Activated T-cell treated with anti-CD3 and anti-CD28 coated beads, Interleukin-2, amount 50 U/mL, for 4 hours (primary cell): ENCODE measurements at regions not wholly inside any gene's neighbourhood (a gene's known extent, or its start where the extent isn't known, plus 50 kb on each side); places are given as distances from the start of the nearest gene placed in this dataset.
"Not testable (repeated sequence)": the region's sequence is repeated elsewhere in the genome, so short reads cannot be mapped to it uniquely, and the experiment has no call there.

Source experiments
- ATAC-seq, 2 donors: fragments of 200-7000 bp; cut with Tn5 transposase; one replicate each; pipeline ENCODE4 v1.10.0; 2021
- DNase-seq: peaks from one replicate; pipeline ENCODE4 v3.0.0-alpha.2; 2020
- H3K27me3 Mint-ChIP-seq: one replicate; pipeline ENCODE4 v1.8.0; 2021; ENCODE audit warnings: low read depth, mixed read lengths
- H3K36me3 Mint-ChIP-seq: one replicate; pipeline ENCODE4 v1.8.0; 2022; ENCODE audit warnings: mixed read lengths; ENCODE audit not compliant: insufficient read depth
- H3K4me1 Mint-ChIP-seq: one replicate; pipeline ENCODE4 v1.8.0; 2021; ENCODE audit warnings: low read depth, mixed read lengths
- H3K4me3 Mint-ChIP-seq: one replicate; pipeline ENCODE4 v1.8.0; 2021; ENCODE audit warnings: mild to moderate bottlenecking, moderate library complexity, mixed read lengths
- H3K9me3 Mint-ChIP-seq: one replicate; pipeline ENCODE4 v1.8.0; 2021; ENCODE audit warnings: mixed read lengths

DNA sequence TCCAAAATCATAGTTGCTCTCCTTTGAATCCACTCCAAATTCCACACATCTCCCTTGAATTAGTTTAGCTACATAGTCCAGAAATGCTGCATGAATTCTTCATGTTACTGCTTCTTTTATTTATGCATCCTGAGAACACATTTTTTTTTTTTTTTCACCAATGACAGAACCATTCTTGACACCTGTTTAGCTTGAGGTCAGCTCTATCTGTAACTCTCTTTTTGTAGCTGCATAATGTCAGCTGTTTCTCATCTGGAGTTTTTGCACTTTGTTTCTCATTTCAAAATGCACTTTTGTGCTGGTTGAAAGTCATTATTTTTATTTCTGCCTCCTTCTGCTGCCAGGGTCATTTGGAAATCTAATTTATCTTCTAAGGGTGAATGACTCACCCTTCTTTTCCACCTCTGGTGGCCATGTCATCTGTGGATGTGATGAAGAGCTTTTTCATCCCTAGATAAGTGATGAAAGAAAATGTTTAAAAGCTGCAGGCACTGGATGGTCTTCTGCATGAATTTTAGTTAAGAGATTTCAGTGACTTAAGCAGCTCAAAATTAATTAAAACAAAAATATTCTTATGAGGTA is 93.7 kb downstream of the JRKL start:
- Mint-ChIP-seq H3K4me1 (no peaks in the 10 kb centered on the region), H3K4me3 (no peak overlapping the region), H3K36me3 (no peaks in the 10 kb centered on the region), H3K9me3 (no peaks in the 10 kb centered on the region), H3K27me3 (peaks cover 22% of the 10 kb centered on the region)
- ATAC-seq (no peak), DNase-seq (no peak)

DNA sequence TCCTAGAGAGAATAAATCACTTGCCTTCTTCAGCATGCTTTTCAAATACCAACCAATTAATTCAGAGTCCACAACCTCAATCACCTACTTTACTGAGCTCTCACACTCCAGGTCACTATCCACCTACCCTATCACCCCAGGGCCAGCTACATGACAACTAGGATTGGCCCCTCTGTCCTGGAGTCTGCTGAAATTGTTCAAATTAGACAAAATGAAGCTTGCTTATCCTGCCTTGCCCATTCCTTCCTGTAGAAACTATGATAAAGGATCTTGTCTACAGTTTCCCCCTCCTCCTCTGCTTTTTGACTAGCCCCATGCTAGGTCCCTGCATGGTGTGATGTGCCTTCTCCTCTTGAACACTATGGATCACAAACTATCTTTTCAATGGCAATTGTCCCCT is 94.5 kb downstream of the JRKL start:
- H3K4me3 Mint-ChIP-seq = no peak overlapping the region

DNA sequence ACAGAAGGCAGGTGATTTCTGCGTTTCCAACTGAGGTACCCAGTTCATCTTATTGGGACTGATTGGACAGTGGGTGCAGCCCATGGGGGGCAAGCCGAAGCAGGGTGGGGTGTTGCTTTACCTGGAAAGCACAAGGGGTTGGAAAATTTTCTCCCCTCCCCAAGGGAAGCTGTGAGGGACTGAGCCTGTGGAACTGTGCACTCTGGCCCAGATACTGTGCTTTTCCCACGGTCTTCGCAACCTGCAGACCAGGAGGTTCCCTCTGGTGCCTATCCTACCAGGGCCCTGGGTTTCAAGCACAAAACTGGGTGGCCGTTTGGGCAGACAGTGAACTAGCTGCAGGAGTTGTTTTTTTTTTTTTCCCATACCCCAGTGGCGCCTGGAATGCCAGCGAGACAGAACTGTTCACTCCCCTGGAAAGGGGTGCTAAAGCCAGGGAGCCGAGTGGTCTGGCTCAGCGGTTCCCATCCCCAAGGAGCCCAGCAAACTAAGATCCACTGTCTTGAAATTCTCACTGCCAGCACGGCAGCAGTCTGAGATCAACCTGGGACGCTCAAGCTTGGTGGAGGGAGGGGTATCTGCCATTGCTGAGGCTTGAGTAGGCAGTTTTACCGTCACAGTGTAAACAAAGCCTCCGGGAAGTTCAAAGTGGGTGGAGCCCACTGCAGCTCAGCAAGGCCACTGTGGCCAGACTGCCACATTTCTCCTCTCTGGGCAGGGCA is 97.2 kb downstream of the JRKL start:
- H3K4me3 Mint-ChIP-seq = no peak overlapping the region
- H3K27me3 Mint-ChIP-seq = peaks cover 31% of the 10 kb centered on the region
- DNase-seq (no peak), ATAC-seq (no peak)
- H3K36me3 Mint-ChIP-seq = no peaks in the 10 kb centered on the region
- no peaks in the 10 kb centered on the region for H3K4me1 Mint-ChIP-seq
- H3K9me3 Mint-ChIP-seq = no peaks in the 10 kb centered on the region

More for the DNA sequence above, 94.5 kb downstream of the JRKL start:
- DNase-seq = no peak
- no peak for ATAC-seq
- no peaks in the 10 kb centered on the region for H3K9me3 Mint-ChIP-seq
- H3K27me3 Mint-ChIP-seq = peaks cover 26% of the 10 kb centered on the region
- H3K36me3 Mint-ChIP-seq = no peaks in the 10 kb centered on the region
- H3K4me1 Mint-ChIP-seq = no peaks in the 10 kb centered on the region

DNA sequence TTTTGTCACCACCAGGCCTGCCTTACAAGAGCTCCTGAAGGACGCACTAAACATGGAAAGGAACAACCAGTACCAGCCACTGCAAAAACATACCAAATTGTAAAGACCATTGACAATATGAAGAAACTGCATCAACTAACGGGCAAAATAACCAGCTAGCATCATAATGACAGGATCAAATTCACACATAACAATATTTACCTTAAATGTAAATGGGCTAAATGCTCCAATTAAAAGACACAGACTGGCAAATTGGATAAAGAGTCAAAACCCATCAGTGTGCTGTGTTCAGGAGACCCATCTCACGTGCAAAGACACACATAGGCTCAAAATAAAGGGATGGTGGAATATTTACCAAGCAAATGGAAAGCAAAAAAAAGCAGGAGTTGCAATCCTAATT is 99.1 kb downstream of the JRKL start:
- not testable (repeated sequence) for H3K9me3 Mint-ChIP-seq, H3K4me1 Mint-ChIP-seq, DNase-seq, H3K36me3 Mint-ChIP-seq, ATAC-seq, H3K4me3 Mint-ChIP-seq
- H3K27me3 Mint-ChIP-seq = peaks cover 24% of the 10 kb centered on the region

DNA sequence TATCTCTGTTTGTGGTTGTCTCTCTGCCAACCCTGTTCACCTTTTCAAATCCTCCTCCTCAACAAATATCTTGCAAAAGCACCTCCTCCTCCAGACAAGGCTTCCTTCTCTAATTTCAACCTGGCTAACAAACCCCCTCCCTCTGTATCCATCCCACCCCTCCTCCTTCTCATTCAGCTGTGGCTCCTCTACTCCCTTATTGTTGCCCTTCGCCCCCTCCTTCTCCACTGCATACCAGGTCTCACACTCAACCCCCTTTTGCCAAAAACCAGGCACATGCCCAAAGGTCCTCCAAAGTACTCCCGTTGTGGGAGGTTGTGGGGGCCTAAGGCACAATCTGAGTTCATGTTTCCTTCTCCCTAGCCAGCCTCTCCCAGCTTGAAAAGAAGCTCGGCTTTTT is 110.6 kb downstream of the JRKL start:
- H3K4me3 Mint-ChIP-seq = no peak overlapping the region
- no peak for DNase-seq
- no peaks in the 10 kb centered on the region for H3K9me3 Mint-ChIP-seq
- ATAC-seq = no peak
- peaks cover 7% of the 10 kb centered on the region for H3K27me3 Mint-ChIP-seq
- H3K4me1 Mint-ChIP-seq = no peaks in the 10 kb centered on the region
- H3K36me3 Mint-ChIP-seq = no peaks in the 10 kb centered on the region

DNA sequence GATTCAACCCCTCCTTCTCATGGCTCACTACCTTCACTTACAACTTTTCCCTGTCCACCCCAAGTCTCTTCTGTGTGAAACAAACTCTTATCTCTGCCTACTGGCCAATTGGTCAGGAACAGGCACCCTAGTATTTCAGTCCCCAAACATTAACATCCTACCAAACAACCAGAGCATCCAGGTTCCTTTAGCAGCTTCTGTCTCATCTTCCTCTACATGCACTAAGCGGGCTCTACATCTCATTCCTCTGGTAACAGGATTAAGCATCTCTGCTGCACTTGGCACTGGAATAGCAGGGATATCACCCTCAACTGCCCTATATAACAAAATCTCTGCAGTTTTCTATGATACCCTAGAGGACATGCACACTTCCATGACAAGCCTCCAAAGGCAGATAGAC is 116.2 kb downstream of the JRKL start:
- ATAC-seq (no peak), DNase-seq (no peak)
- Mint-ChIP-seq H3K4me3 (no peak overlapping the region), H3K9me3 (no peaks in the 10 kb centered on the region), H3K27me3 (peaks cover 2% of the 10 kb centered on the region), H3K36me3 (no peaks in the 10 kb centered on the region), H3K4me1 (no peaks in the 10 kb centered on the region)

DNA sequence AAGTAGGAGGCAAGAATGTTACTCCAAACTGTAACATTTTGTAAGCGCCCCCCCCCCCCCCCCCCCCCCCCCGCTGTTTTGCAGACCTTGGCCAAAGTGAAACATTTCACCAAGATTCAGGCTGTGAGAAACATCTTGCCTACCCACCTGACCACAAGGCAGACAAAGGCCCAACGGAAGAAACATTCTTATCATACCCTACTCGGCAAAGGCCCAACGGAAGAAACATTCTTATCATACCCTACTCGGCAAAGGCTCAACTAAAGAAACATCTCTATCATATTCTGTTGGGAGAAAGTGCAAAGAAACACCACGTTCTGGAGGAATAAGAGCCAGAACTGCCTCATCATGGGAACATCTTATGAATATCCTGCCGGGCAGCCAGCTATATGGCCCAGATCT is 117.1 kb downstream of the JRKL start:
- Mint-ChIP-seq H3K4me1 (no peaks in the 10 kb centered on the region), H3K9me3 (no peaks in the 10 kb centered on the region), H3K4me3 (no peak overlapping the region), H3K36me3 (no peaks in the 10 kb centered on the region), H3K27me3 (peaks cover 2% of the 10 kb centered on the region)
- DNase-seq = no peak
- ATAC-seq = no peak

DNA sequence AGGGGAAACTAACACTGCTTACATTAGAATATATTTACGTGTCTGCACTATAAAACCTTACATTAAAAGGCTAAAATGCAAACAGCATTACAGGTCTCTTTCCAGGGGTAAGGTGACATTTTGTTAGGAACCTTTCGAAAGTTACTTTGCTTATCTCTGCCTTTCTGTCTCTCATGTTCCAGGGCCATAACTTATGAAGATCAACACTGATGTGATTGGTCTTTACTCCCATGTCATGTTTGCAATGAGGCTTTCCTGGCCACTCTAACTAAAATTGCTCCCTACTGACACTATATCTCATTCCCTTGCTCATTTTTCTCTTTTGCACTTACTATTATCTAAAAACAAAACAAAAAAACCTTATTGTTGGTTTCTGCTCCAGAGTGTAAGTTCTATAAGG is 119.0 kb downstream of the JRKL start:
- H3K27me3 Mint-ChIP-seq = peaks cover 2% of the 10 kb centered on the region
- DNase-seq (no peak), ATAC-seq (no peak)

DNA sequence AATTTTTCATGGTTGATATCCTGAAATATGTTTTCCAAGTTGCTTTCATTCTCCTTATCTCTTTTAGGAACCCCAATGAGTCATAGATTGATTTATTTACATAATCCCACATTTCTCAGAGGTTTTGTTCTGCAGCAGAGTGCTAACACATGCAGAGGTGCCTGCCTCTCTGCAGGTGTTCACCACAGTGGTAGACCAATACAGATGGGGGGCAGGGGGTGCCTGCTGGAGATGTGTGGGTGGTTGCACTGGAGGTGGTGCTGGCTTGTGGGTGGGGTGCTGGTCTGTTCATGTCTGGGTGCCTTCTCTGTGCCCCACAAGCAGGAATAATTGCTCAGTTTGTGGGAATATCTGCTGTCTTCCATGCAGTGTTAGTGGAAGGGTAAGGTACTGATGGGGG is 131.1 kb downstream of the JRKL start:
- H3K36me3 Mint-ChIP-seq = no peaks in the 10 kb centered on the region
- no peak for ATAC-seq

More for the DNA sequence above, 119.0 kb downstream of the JRKL start:
- H3K4me1 Mint-ChIP-seq = no peaks in the 10 kb centered on the region
- H3K9me3 Mint-ChIP-seq = no peaks in the 10 kb centered on the region
- no peak overlapping the region for H3K4me3 Mint-ChIP-seq
- H3K36me3 Mint-ChIP-seq = no peaks in the 10 kb centered on the region

DNA sequence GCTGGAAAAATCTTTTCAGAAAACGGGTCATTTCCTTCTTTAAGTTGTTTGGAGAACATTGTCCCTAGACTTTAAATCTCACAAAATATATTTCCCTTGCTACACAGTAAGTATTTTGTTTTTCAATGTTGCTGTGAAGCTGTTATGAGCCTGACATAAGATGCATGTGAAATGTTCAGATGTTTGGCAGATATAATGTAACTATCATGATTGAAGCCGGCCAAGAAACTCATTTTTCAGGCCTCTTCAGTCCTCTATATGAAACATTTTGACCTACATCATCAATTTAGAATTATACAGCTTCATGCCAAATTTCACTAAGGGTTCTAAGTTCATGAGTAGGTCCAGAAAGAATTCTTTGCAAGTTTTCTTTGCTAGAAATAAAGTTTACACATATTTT is 133.8 kb downstream of the JRKL start:
- H3K4me1 Mint-ChIP-seq = no peaks in the 10 kb centered on the region
- H3K4me3 Mint-ChIP-seq = no peak overlapping the region
- no peak for DNase-seq
- H3K27me3 Mint-ChIP-seq = peaks cover 10% of the 10 kb centered on the region
- H3K36me3 Mint-ChIP-seq = no peaks in the 10 kb centered on the region
- ATAC-seq = no peak
- no peaks in the 10 kb centered on the region for H3K9me3 Mint-ChIP-seq

More for the DNA sequence above, 131.1 kb downstream of the JRKL start:
- peaks cover 6% of the 10 kb centered on the region for H3K27me3 Mint-ChIP-seq
- H3K4me3 Mint-ChIP-seq = no peak overlapping the region
- no peaks in the 10 kb centered on the region for H3K9me3 Mint-ChIP-seq
- H3K4me1 Mint-ChIP-seq = no peaks in the 10 kb centered on the region
- no peak for DNase-seq

DNA sequence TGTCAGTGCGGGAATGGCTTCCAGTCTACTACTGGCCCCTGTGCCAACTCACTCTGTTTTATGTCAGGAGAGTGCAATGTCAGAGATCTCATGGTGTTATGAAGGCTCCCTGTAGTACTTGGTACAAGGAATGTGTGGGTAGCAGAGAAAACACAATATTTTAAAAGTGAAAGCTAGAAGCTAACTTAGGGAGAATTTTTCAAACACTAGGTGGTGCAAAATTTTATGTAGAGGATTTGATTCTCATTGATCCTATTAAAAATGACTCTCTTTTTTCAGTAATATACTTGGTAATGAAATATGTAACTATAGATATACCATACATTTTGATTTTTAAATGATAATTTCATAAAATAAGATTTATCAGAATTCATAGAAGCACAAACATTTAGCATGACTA is 134.7 kb downstream of the JRKL start:
- no peaks in the 10 kb centered on the region for H3K4me1 Mint-ChIP-seq

DNA sequence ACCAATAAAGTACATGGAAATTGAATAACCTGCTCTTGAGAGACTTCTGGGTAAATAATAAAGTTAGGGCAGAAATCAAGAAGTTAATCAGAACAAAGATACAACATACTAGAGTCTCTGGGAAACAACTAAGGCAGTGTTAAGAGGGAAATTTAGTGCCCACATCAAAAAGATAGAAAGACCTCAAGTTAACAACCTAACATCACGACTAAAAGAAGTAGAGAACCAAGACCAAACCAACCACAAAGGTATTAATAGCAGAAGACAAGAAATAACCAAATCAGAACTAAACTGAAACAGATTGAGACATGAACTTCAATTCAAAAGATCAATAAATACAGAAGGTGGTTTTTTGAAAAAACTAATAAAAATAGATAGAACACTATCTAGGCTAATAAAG is 140.7 kb downstream of the JRKL start:
- Mint-ChIP-seq H3K27me3 (peaks cover 3% of the 10 kb centered on the region), H3K4me1 (no peaks in the 10 kb centered on the region), H3K4me3 (no peak overlapping the region), H3K36me3 (no peaks in the 10 kb centered on the region), H3K9me3 (peaks cover 6% of the 10 kb centered on the region)
- ATAC-seq = no peak
- DNase-seq = no peak

More for the DNA sequence above, 134.7 kb downstream of the JRKL start:
- Mint-ChIP-seq H3K4me3 (no peak overlapping the region), H3K9me3 (no peaks in the 10 kb centered on the region), H3K27me3 (peaks cover 10% of the 10 kb centered on the region), H3K36me3 (no peaks in the 10 kb centered on the region)
- no peak for ATAC-seq
- no peak for DNase-seq

DNA sequence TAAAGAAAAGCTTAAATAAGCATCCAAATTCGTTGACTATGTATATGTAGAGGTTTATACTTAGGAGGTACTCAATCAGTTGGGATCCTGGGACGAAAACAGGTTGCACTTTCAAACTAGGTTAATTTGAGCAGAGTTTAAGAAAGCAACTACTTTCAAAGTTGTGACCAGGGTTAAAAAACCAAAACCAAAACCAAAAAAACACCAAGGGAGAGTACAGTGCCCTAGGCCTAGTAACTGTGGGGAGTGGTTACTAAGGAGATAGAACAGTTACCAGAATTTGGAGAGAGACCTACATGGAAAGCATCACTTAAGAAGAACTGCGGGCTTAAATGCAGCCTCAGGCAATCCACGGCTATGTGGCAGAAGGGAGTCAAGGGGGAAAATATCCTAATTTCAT is 148.3 kb downstream of the JRKL start:
- Mint-ChIP-seq H3K9me3 (peaks cover 2% of the 10 kb centered on the region), H3K36me3 (no peaks in the 10 kb centered on the region)

DNA sequence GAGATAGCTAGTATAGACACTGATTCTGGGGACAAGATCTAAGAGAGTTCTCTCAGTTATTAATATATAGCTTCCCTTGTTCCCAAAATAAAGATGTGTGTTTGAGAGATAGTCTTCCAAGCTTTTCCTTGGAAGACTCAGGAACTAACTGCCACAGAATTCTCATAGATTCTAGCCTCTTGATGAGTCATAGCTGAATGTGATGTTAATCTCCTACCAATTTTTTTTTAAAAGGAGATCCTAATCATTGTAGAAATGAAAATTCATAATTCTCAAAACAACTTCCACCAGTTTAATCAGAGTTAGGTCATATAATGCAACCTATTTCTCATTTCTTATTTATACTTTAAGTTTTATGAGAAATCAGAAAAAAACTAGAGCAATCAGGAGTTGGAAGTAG is 148.8 kb downstream of the JRKL start:
- no peaks in the 10 kb centered on the region for H3K4me1 Mint-ChIP-seq
- H3K4me3 Mint-ChIP-seq = no peak overlapping the region
- ATAC-seq (no peak), DNase-seq (no peak)
- peaks cover 2% of the 10 kb centered on the region for H3K27me3 Mint-ChIP-seq
- no peaks in the 10 kb centered on the region for H3K9me3 Mint-ChIP-seq
- no peaks in the 10 kb centered on the region for H3K36me3 Mint-ChIP-seq

More for the DNA sequence above, 148.3 kb downstream of the JRKL start:
- ATAC-seq (no peak), DNase-seq (no peak)
- no peaks in the 10 kb centered on the region for H3K27me3 Mint-ChIP-seq
- H3K4me1 Mint-ChIP-seq = no peaks in the 10 kb centered on the region
- H3K4me3 Mint-ChIP-seq = no peak overlapping the region

DNA sequence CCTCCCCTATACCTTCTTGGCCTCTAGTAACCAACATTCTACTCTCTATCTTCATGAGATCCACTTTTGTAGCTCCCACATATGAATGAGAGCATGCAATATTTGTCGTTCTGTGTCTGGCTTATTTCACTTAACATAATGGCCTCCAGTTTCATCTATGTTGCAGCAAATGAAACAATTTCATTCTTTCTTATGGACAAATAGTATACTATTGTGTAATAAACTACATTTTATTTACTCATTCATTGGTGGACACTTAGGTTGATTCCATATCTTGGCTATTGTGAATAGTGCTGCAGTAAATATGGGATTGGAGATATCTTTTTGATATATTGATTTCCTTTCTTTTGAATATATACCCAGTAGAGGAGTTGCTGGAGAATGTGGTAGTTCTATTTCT is 151.1 kb downstream of the JRKL start:
- Mint-ChIP-seq H3K36me3 (no peaks in the 10 kb centered on the region), H3K4me1 (no peaks in the 10 kb centered on the region), H3K27me3 (peaks cover 3% of the 10 kb centered on the region), H3K9me3 (no peaks in the 10 kb centered on the region), H3K4me3 (no peak overlapping the region)
- DNase-seq (no peak), ATAC-seq (no peak)
